ENCODE measurements at regions not wholly inside any gene's neighbourhood (a gene's known extent, or its start where the extent isn't known, plus 50 kb on each side); places are given as distances from the start of the nearest gene placed in this dataset.

- no peak for TF ChIP-seq CTCF (IDR thresholded peaks at IDR 0.05; ENCODE audit: unreplicated experiment)
- DNase-seq (ENCODE audit: low spot score in 2 of 2, unreplicated experiment in 2 of 2): no peak
- no peak overlapping the region for H3K27ac Mint-ChIP-seq
- H3K36me3 Mint-ChIP-seq: no peaks in the 10 kb centered on the region
- peaks cover 56% of the 10 kb centered on the region for H3K27me3 Mint-ChIP-seq (ENCODE audit: low read depth)
- H3K9me3 Mint-ChIP-seq: peaks cover 3% of the 10 kb centered on the region
- no peaks in the 10 kb centered on the region for H3K4me1 Mint-ChIP-seq
- no peak overlapping the region for H3K4me3 Mint-ChIP-seq
These were observed 55.6 kb upstream of the CCL2 start for GRCh38 chr17:34199454-34199853.

- no peak overlapping the region for H3K27ac Mint-ChIP-seq
- no peaks in the 10 kb centered on the region for H3K36me3 Mint-ChIP-seq
- H3K9me3 Mint-ChIP-seq: peaks cover 3% of the 10 kb centered on the region
- peak; percentile 45 to 80 for DNase-seq (ENCODE audit: low spot score in 2 of 2, unreplicated experiment in 2 of 2)
- H3K4me3 Mint-ChIP-seq: no peak overlapping the region
- peak; percentile 99 for TF ChIP-seq CTCF (IDR thresholded peaks at IDR 0.05; ENCODE audit: unreplicated experiment)
- H3K27me3 Mint-ChIP-seq (ENCODE audit: low read depth): peaks cover 56% of the 10 kb centered on the region
- H3K4me1 Mint-ChIP-seq: no peaks in the 10 kb centered on the region
These were observed 55.1 kb upstream of the CCL2 start for GRCh38 chr17:34199932-34200534.

- no peak overlapping the region for H3K27ac Mint-ChIP-seq
- no peak for TF ChIP-seq CTCF (IDR thresholded peaks at IDR 0.05; ENCODE audit: unreplicated experiment)
- peaks cover 3% of the 10 kb centered on the region for H3K4me1 Mint-ChIP-seq
- DNase-seq (ENCODE audit: low spot score in 2 of 2, unreplicated experiment in 2 of 2): no peak
- peaks cover 50% of the 10 kb centered on the region for H3K27me3 Mint-ChIP-seq (ENCODE audit: low read depth)
- no peaks in the 10 kb centered on the region for H3K36me3 Mint-ChIP-seq
- H3K4me3 Mint-ChIP-seq: no peak overlapping the region
- peaks cover 3% of the 10 kb centered on the region for H3K9me3 Mint-ChIP-seq
These were observed 53.9 kb upstream of the CCL2 start for GRCh38 chr17:34201225-34201624.

- H3K9me3 Mint-ChIP-seq: peaks cover 3% of the 10 kb centered on the region
- H3K27me3 Mint-ChIP-seq (ENCODE audit: low read depth): peaks cover 44% of the 10 kb centered on the region
- no peaks in the 10 kb centered on the region for H3K36me3 Mint-ChIP-seq
- DNase-seq (ENCODE audit: low spot score in 2 of 2, unreplicated experiment in 2 of 2): no peak
- no peak overlapping the region for H3K4me3 Mint-ChIP-seq
- peaks cover 6% of the 10 kb centered on the region for H3K4me1 Mint-ChIP-seq
- TF ChIP-seq CTCF (IDR thresholded peaks at IDR 0.05; ENCODE audit: unreplicated experiment): no peak
- no peak overlapping the region for H3K27ac Mint-ChIP-seq
These were observed 53.3 kb upstream of the CCL2 start for GRCh38 chr17:34201767-34202166.

- no peak for TF ChIP-seq CTCF (IDR thresholded peaks at IDR 0.05; ENCODE audit: unreplicated experiment)
- no peak overlapping the region for H3K27ac Mint-ChIP-seq
- H3K4me3 Mint-ChIP-seq: no peak overlapping the region
- peaks cover 38% of the 10 kb centered on the region for H3K27me3 Mint-ChIP-seq (ENCODE audit: low read depth)
- no peak for DNase-seq (ENCODE audit: low spot score in 2 of 2, unreplicated experiment in 2 of 2)
- H3K9me3 Mint-ChIP-seq: peaks cover 3% of the 10 kb centered on the region
- H3K36me3 Mint-ChIP-seq: no peaks in the 10 kb centered on the region
- H3K4me1 Mint-ChIP-seq: peaks cover 9% of the 10 kb centered on the region
These were observed 52.0 kb upstream of the CCL2 start for GRCh38 chr17:34203018-34203638.

Measured in mesothelial cell of epicardium (in vitro differentiated cells).